ENCODE measurements at regions not wholly inside any gene's neighbourhood (a gene's known extent, or its start where the extent isn't known, plus 50 kb on each side); places are given as distances from the start of the nearest gene placed in this dataset.

GRCh38 chr4:9685692-9686091, 95.7 kb upstream of the DRD5 start:
- no peak for TF ChIP-seq EZH2phosphoT487 (IDR thresholded peaks at IDR 0.05; ENCODE audit: low read length)
- TF ChIP-seq CTCF (IDR thresholded peaks at IDR 0.05; ENCODE audit: low read length), result no peak

All from MM.1S (cell line).